ENCODE measurements at regions not wholly inside any gene's neighbourhood (a gene's known extent, or its start where the extent isn't known, plus 50 kb on each side); places are given as distances from the start of the nearest gene placed in this dataset.

DNA sequence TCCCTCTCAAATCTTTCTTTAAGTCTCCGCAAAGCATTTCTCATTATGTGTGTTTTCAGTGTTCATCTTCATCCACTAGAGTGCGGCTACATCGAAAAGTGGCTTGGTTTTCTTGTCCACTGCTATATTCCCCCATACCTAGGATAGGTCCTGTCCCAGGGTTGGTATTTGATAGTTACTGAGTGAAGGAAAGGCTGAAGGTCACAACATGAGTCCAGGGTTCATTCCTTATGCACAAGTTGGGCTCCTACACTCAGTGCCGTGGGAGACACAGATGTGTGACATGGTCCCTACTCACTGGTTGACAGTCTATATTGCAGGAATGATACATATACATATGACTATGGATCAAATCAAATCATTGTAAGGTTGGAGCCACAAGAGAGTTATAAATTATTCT is 55.4 kb upstream of the RELL1 start:
- no peak for DNase-seq (ENCODE audit: low read depth in 4 of 4, low spot score in 2 of 4)

DNA sequence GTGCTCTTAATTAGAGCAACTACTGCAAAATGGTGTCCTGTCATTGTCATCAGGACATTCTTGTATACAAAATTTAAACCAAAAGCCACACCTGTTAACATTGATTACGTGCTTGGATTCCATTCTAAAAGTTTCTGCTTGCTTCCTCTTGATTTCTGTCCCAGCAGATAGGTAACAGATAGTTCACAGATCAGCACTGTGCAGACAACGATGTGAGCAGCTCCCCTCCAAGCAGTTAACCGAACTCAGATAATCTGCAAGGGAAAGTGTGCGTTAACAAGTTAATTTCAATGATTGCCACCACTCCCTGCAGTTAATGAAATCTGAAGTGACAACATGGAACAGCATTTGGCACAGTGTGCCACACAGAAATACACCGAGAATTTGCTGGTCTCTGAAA is 54.4 kb upstream of the RELL1 start:
- DNase-seq (ENCODE audit: low read depth in 4 of 4, low spot score in 2 of 4) = no peak

- no peak for DNase-seq (ENCODE audit: low read depth in 4 of 4, low spot score in 2 of 4)
Observed at GRCh38 chr4:37737466-37737865, 51.3 kb upstream of the RELL1 start.
